ENCODE measurements at regions not wholly inside any gene's neighbourhood (a gene's known extent, or its start where the extent isn't known, plus 50 kb on each side); places are given as distances from the start of the nearest gene placed in this dataset.

- TF ChIP-seq, protein P1, sequence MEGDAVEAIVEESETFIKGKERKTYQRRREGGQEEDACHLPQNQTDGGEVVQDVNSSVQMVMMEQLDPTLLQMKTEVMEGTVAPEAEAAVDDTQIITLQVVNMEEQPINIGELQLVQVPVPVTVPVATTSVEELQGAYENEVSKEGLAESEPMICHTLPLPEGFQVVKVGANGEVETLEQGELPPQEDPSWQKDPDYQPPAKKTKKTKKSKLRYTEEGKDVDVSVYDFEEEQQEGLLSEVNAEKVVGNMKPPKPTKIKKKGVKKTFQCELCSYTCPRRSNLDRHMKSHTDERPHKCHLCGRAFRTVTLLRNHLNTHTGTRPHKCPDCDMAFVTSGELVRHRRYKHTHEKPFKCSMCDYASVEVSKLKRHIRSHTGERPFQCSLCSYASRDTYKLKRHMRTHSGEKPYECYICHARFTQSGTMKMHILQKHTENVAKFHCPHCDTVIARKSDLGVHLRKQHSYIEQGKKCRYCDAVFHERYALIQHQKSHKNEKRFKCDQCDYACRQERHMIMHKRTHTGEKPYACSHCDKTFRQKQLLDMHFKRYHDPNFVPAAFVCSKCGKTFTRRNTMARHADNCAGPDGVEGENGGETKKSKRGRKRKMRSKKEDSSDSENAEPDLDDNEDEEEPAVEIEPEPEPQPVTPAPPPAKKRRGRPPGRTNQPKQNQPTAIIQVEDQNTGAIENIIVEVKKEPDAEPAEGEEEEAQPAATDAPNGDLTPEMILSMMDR (conservative IDR thresholded peaks at IDR 0.05), result no peak
- TF ChIP-seq EZH2 (IDR thresholded peaks at IDR 0.05; ENCODE audit: low read depth), result no peak
- ChIA-PET POLR2A (ENCODE audit: unreplicated experiment) (interaction anchor here (0.7 kb wide), 1 partner anchor 986 kb away, joined by 3 read pairs; no protein-coding TSS in a partner anchor), CTCF (no interaction called here)
- intact Hi-C loops (cut with micrococcal nuclease; ENCODE audit: unreplicated experiment), result no loop called here
- H3K36me3 ChIP-seq (ENCODE audit: low read depth), result no peaks in the 10 kb centered on the region
- H3K79me2 ChIP-seq (ENCODE audit: low read depth), result no peaks in the 10 kb centered on the region
- no peak overlapping the region for H3K27ac ChIP-seq
- H3K9me2 ChIP-seq (ENCODE audit: insufficient read depth), result peaks cover 12% of the 10 kb centered on the region; the same call in 1 of the 2 replicates
- no peak overlapping the region for H3K4me2 ChIP-seq
- no TSS peak for BruUV-seq (replicated peaks)
- no peaks in the 10 kb centered on the region for H3K9me3 ChIP-seq (ENCODE audit: insufficient read depth, low read depth)
- no peak overlapping the region for H2AFZ ChIP-seq
- H3K4me1 ChIP-seq (replicated peaks; ENCODE audit: insufficient read depth), result no peaks in the 10 kb centered on the region
- H3K27me3 ChIP-seq (ENCODE audit: insufficient read depth, low read depth), result no peaks in the 10 kb centered on the region
- no peak overlapping the region for H3K4me3 ChIP-seq
- H3F3A ChIP-seq (ENCODE audit: insufficient read depth, low read depth), result no peaks in the 10 kb centered on the region
- DNase-seq, result no peak
- no peaks in the 10 kb centered on the region for H4K20me1 ChIP-seq (ENCODE audit: insufficient read depth)
Observed at GRCh38 chr6:126477678-126478077, 137.8 kb downstream of the CENPW start.

DNA sequence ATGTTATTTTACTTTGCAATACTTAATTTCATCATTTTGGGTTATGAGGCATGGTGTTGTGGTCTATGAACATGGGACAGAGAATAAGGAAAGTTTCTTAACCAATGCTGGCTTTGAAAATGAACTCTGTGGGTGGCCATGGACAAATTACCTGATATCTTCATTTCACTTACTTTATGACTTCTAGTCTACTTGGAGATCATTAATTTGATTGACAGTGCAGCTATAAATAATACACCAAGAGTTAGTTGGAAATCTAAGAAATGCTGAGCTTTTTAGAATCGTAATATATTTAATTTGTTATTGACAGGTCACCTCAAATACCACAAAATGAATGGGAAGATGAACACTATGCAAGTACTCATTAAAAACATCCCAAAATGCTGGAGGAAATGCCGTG is 140.4 kb downstream of the CENPW start:
- no peak overlapping the region for H2AFZ ChIP-seq
- no peak overlapping the region for H3K4me3 ChIP-seq
- no peaks in the 10 kb centered on the region for H4K20me1 ChIP-seq (ENCODE audit: insufficient read depth)
- no peak overlapping the region for H3K4me2 ChIP-seq
- no TSS peak for BruUV-seq (replicated peaks)
- no peaks in the 10 kb centered on the region for H3K4me1 ChIP-seq (replicated peaks; ENCODE audit: insufficient read depth)
- no peak for TF ChIP-seq EZH2 (IDR thresholded peaks at IDR 0.05; ENCODE audit: low read depth)
- TF ChIP-seq, protein P1 (conservative IDR thresholded peaks at IDR 0.05), result no peak
- H3K79me2 ChIP-seq (ENCODE audit: low read depth), result no peaks in the 10 kb centered on the region
- H3K9me2 ChIP-seq (ENCODE audit: insufficient read depth), result peaks cover 12% of the 10 kb centered on the region; the same call in 1 of the 2 replicates
- H3K36me3 ChIP-seq (ENCODE audit: low read depth), result no peaks in the 10 kb centered on the region
- CTCF ChIA-PET, result no interaction called here
- DNase-seq, result no peak
- no peaks in the 10 kb centered on the region for H3K27me3 ChIP-seq (ENCODE audit: insufficient read depth, low read depth)
- no peaks in the 10 kb centered on the region for H3F3A ChIP-seq (ENCODE audit: insufficient read depth, low read depth)
- no peaks in the 10 kb centered on the region for H3K9me3 ChIP-seq (ENCODE audit: insufficient read depth, low read depth)
- POLR2A ChIA-PET (ENCODE audit: unreplicated experiment), result no interaction called here
- intact Hi-C loops (cut with micrococcal nuclease; ENCODE audit: unreplicated experiment), result no loop called here
- H3K27ac ChIP-seq, result no peak overlapping the region

DNA sequence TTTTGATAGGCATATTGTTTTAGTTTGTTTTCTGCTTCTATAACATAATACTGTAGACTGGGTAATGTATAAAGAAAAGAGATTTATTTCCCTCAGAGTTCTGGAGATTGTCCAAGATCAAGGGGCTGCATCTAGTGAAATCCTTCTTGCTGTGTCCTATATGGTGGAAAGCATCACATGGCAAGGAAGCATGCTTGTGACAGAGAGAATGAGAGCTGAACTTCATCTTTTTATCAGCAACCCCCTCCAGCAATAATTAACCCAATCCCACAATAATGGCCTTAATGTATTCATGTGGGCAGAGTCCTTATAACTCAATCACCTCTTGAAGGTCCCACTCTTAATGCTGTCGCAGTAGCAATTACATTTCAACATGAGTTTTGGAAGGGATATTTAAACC is 141.4 kb downstream of the CENPW start:
- no peak for TF ChIP-seq EZH2 (IDR thresholded peaks at IDR 0.05; ENCODE audit: low read depth)
- TF ChIP-seq, protein P1 (conservative IDR thresholded peaks at IDR 0.05), result no peak
- no peak overlapping the region for H3K4me3 ChIP-seq
- CTCF ChIA-PET, result no interaction called here
- peaks cover 12% of the 10 kb centered on the region; the same call in 1 of the 2 replicates for H3K9me2 ChIP-seq (ENCODE audit: insufficient read depth)
- H3K27me3 ChIP-seq (ENCODE audit: insufficient read depth, low read depth), result no peaks in the 10 kb centered on the region
- no peak for DNase-seq
- H3K27ac ChIP-seq, result no peak overlapping the region
- intact Hi-C loops (cut with micrococcal nuclease; ENCODE audit: unreplicated experiment), result no loop called here
- H3K9me3 ChIP-seq (ENCODE audit: insufficient read depth, low read depth), result no peaks in the 10 kb centered on the region
- H3K36me3 ChIP-seq (ENCODE audit: low read depth), result no peaks in the 10 kb centered on the region
- no peaks in the 10 kb centered on the region for H4K20me1 ChIP-seq (ENCODE audit: insufficient read depth)
- H3K79me2 ChIP-seq (ENCODE audit: low read depth), result no peaks in the 10 kb centered on the region
- H3F3A ChIP-seq (ENCODE audit: insufficient read depth, low read depth), result no peaks in the 10 kb centered on the region
- BruUV-seq (replicated peaks), result no TSS peak
- POLR2A ChIA-PET (ENCODE audit: unreplicated experiment), result no interaction called here
- no peak overlapping the region for H3K4me2 ChIP-seq
- H2AFZ ChIP-seq, result no peak overlapping the region
- no peaks in the 10 kb centered on the region for H3K4me1 ChIP-seq (replicated peaks; ENCODE audit: insufficient read depth)

Measured in PC-9 (cell line).